Stimulated activated CD8-positive, alpha-beta memory T cell treated with anti-CD3 and anti-CD28 coated beads, Interleukin-4, amount 100 ng/mL, for 24 hours (primary cell): ENCODE measurements at regions not wholly inside any gene's neighbourhood (a gene's known extent, or its start where the extent isn't known, plus 50 kb on each side); places are given as distances from the start of the nearest gene placed in this dataset.

Experiments used
- DNase-seq: peaks from one replicate; pipeline ENCODE4 v3.0.0-alpha.2; 2020; ENCODE audit warnings: low read depth

- DNase-seq, result no peak
These were observed 508.1 kb downstream of the TBC1D22A start for GRCh38 chr22:47270463-47271135.

GRCh38 chr22:47269516-47270088, 507.2 kb downstream of the TBC1D22A start:
- no peak for DNase-seq

- no peak for DNase-seq
These were observed 505.2 kb downstream of the TBC1D22A start for GRCh38 chr22:47267513-47268282.

- no peak for DNase-seq
These were observed 503.9 kb downstream of the TBC1D22A start for GRCh38 chr22:47266329-47266728.

GRCh38 chr22:47260551-47260950, 498.1 kb downstream of the TBC1D22A start:
- no peak for DNase-seq

GRCh38 chr22:47259990-47260389, 497.5 kb downstream of the TBC1D22A start:
- DNase-seq, result no peak

GRCh38 chr22:47259049-47259448, 496.6 kb downstream of the TBC1D22A start:
- no peak for DNase-seq

GRCh38 chr22:47257976-47258375, 495.5 kb downstream of the TBC1D22A start:
- no peak for DNase-seq

- no peak for DNase-seq
These were observed 495.1 kb downstream of the TBC1D22A start for GRCh38 chr22:47257566-47257965.

- DNase-seq, result no peak
These were observed 489.5 kb downstream of the TBC1D22A start for GRCh38 chr22:47251911-47252310.

GRCh38 chr22:47250995-47251765, 488.7 kb downstream of the TBC1D22A start:
- DNase-seq, result no peak

GRCh38 chr22:47249370-47249928, 487.0 kb downstream of the TBC1D22A start:
- DNase-seq, result no peak

GRCh38 chr22:47248925-47249324, 486.5 kb downstream of the TBC1D22A start:
- DNase-seq, result no peak

- no peak for DNase-seq
These were observed 485.3 kb downstream of the TBC1D22A start for GRCh38 chr22:47247579-47248240.

GRCh38 chr22:47245786-47246185, 483.3 kb downstream of the TBC1D22A start:
- DNase-seq, result no peak

GRCh38 chr22:47245286-47245685, 482.8 kb downstream of the TBC1D22A start:
- DNase-seq, result no peak

GRCh38 chr22:47240116-47240515, 477.7 kb downstream of the TBC1D22A start:
- no peak for DNase-seq

- no peak for DNase-seq
These were observed 477.0 kb downstream of the TBC1D22A start for GRCh38 chr22:47239474-47239860.

- DNase-seq, result no peak
These were observed 476.4 kb downstream of the TBC1D22A start for GRCh38 chr22:47238690-47239473.

- no peak for DNase-seq
These were observed 475.5 kb downstream of the TBC1D22A start for GRCh38 chr22:47237890-47238480.
